ENCODE measurements at regions not wholly inside any gene's neighbourhood (a gene's known extent, or its start where the extent isn't known, plus 50 kb on each side); places are given as distances from the start of the nearest gene placed in this dataset.

- Histone ChIP-seq H3K27me3 (ENCODE audit: control insufficient read depth in 1 of 2, insufficient read depth in 2 of 2, low read length in 2 of 2) (no peaks in the 10 kb centered on the region), H3K9me3 (ENCODE audit: control insufficient read depth in 1 of 2, low read length in 2 of 2) (no peaks in the 10 kb centered on the region), H3K4me1 (ENCODE audit: control insufficient read depth in 1 of 2, insufficient read depth in 2 of 2, low read length in 2 of 2) (peaks cover 0 to 6% of the 10 kb centered on the region in 2 donors), H3K4me3 (ENCODE audit: low read depth in 1 of 2, low read length in 2 of 2) (no peak overlapping the region), H3K36me3 (ENCODE audit: control insufficient read depth in 1 of 2, insufficient read depth in 2 of 2, low read length in 2 of 2) (no peaks in the 10 kb centered on the region), H3K9ac (ENCODE audit: low read depth in 1 of 2, low read length in 2 of 2) (no peak overlapping the region), H3K27ac (ENCODE audit: low read depth, low read length) (no peak overlapping the region)
Observed at GRCh38 chr11:27875831-27876775, 175.8 kb upstream of the BDNF start.

- no peak overlapping the region for H3K4me3 ChIP-seq (ENCODE audit: low read depth in 1 of 2, low read length in 2 of 2)
- no peaks in the 10 kb centered on the region for H3K9me3 ChIP-seq (ENCODE audit: control insufficient read depth in 1 of 2, low read length in 2 of 2)
- no peak overlapping the region for H3K9ac ChIP-seq (ENCODE audit: low read depth in 1 of 2, low read length in 2 of 2)
- H3K27me3 ChIP-seq (ENCODE audit: control insufficient read depth in 1 of 2, insufficient read depth in 2 of 2, low read length in 2 of 2) = no peaks in the 10 kb centered on the region
- H3K27ac ChIP-seq (ENCODE audit: low read depth, low read length) = no peak overlapping the region
- H3K4me1 ChIP-seq (ENCODE audit: control insufficient read depth in 1 of 2, insufficient read depth in 2 of 2, low read length in 2 of 2) = peaks cover 0 to 6% of the 10 kb centered on the region in 2 donors
- H3K36me3 ChIP-seq (ENCODE audit: control insufficient read depth in 1 of 2, insufficient read depth in 2 of 2, low read length in 2 of 2) = no peaks in the 10 kb centered on the region
Observed at GRCh38 chr11:27874998-27875830, 175.0 kb upstream of the BDNF start.

GRCh38 chr11:27873664-27874063, 173.4 kb upstream of the BDNF start:
- H3K27ac ChIP-seq (ENCODE audit: low read depth, low read length) = no peak overlapping the region

GRCh38 chr11:27871056-27871455, 170.8 kb upstream of the BDNF start:
- peaks cover 0 to under 1% of the 10 kb centered on the region in 2 donors for H3K4me1 ChIP-seq (ENCODE audit: control insufficient read depth in 1 of 2, insufficient read depth in 2 of 2, low read length in 2 of 2)

More at GRCh38 chr11:27873664-27874063, 173.4 kb upstream of the BDNF start:
- Histone ChIP-seq H3K4me1 (ENCODE audit: control insufficient read depth in 1 of 2, insufficient read depth in 2 of 2, low read length in 2 of 2) (peaks cover 0 to 6% of the 10 kb centered on the region in 2 donors), H3K9ac (ENCODE audit: low read depth in 1 of 2, low read length in 2 of 2) (no peak overlapping the region), H3K9me3 (ENCODE audit: control insufficient read depth in 1 of 2, low read length in 2 of 2) (no peaks in the 10 kb centered on the region), H3K27me3 (ENCODE audit: control insufficient read depth in 1 of 2, insufficient read depth in 2 of 2, low read length in 2 of 2) (no peaks in the 10 kb centered on the region), H3K36me3 (ENCODE audit: control insufficient read depth in 1 of 2, insufficient read depth in 2 of 2, low read length in 2 of 2) (no peaks in the 10 kb centered on the region), H3K4me3 (ENCODE audit: low read depth in 1 of 2, low read length in 2 of 2) (no peak overlapping the region)

GRCh38 chr11:27869701-27870100, 169.4 kb upstream of the BDNF start:
- Histone ChIP-seq H3K9me3 (ENCODE audit: control insufficient read depth in 1 of 2, low read length in 2 of 2) (no peaks in the 10 kb centered on the region), H3K9ac (ENCODE audit: low read depth in 1 of 2, low read length in 2 of 2) (no peak overlapping the region), H3K27me3 (ENCODE audit: control insufficient read depth in 1 of 2, insufficient read depth in 2 of 2, low read length in 2 of 2) (no peaks in the 10 kb centered on the region), H3K36me3 (ENCODE audit: control insufficient read depth in 1 of 2, insufficient read depth in 2 of 2, low read length in 2 of 2) (no peaks in the 10 kb centered on the region), H3K4me1 (ENCODE audit: control insufficient read depth in 1 of 2, insufficient read depth in 2 of 2, low read length in 2 of 2) (no peaks in the 10 kb centered on the region), H3K4me3 (ENCODE audit: low read depth in 1 of 2, low read length in 2 of 2) (no peak overlapping the region), H3K27ac (ENCODE audit: low read depth, low read length) (no peak overlapping the region)

More at GRCh38 chr11:27871056-27871455, 170.8 kb upstream of the BDNF start:
- Histone ChIP-seq H3K27ac (ENCODE audit: low read depth, low read length) (no peak overlapping the region), H3K36me3 (ENCODE audit: control insufficient read depth in 1 of 2, insufficient read depth in 2 of 2, low read length in 2 of 2) (no peaks in the 10 kb centered on the region), H3K9ac (ENCODE audit: low read depth in 1 of 2, low read length in 2 of 2) (no peak overlapping the region), H3K27me3 (ENCODE audit: control insufficient read depth in 1 of 2, insufficient read depth in 2 of 2, low read length in 2 of 2) (no peaks in the 10 kb centered on the region), H3K4me3 (ENCODE audit: low read depth in 1 of 2, low read length in 2 of 2) (no peak overlapping the region), H3K9me3 (ENCODE audit: control insufficient read depth in 1 of 2, low read length in 2 of 2) (no peaks in the 10 kb centered on the region)

- no peaks in the 10 kb centered on the region for H3K9me3 ChIP-seq (ENCODE audit: control insufficient read depth in 1 of 2, low read length in 2 of 2)
- no peak overlapping the region for H3K27ac ChIP-seq (ENCODE audit: low read depth, low read length)
- no peak overlapping the region for H3K9ac ChIP-seq (ENCODE audit: low read depth in 1 of 2, low read length in 2 of 2)
- no peaks in the 10 kb centered on the region for H3K36me3 ChIP-seq (ENCODE audit: control insufficient read depth in 1 of 2, insufficient read depth in 2 of 2, low read length in 2 of 2)
- no peak overlapping the region for H3K4me3 ChIP-seq (ENCODE audit: low read depth in 1 of 2, low read length in 2 of 2)
- H3K4me1 ChIP-seq (ENCODE audit: control insufficient read depth in 1 of 2, insufficient read depth in 2 of 2, low read length in 2 of 2) = peaks cover 0 to 3% of the 10 kb centered on the region in 2 donors
- no peaks in the 10 kb centered on the region for H3K27me3 ChIP-seq (ENCODE audit: control insufficient read depth in 1 of 2, insufficient read depth in 2 of 2, low read length in 2 of 2)
Observed at GRCh38 chr11:27868709-27869108, 168.5 kb upstream of the BDNF start.

GRCh38 chr11:27868226-27868625, 168.0 kb upstream of the BDNF start:
- Histone ChIP-seq H3K27ac (ENCODE audit: low read depth, low read length) (no peak overlapping the region), H3K27me3 (ENCODE audit: control insufficient read depth in 1 of 2, insufficient read depth in 2 of 2, low read length in 2 of 2) (no peaks in the 10 kb centered on the region), H3K9me3 (ENCODE audit: control insufficient read depth in 1 of 2, low read length in 2 of 2) (no peaks in the 10 kb centered on the region), H3K4me1 (ENCODE audit: control insufficient read depth in 1 of 2, insufficient read depth in 2 of 2, low read length in 2 of 2) (peaks cover 0 to 3% of the 10 kb centered on the region in 2 donors), H3K36me3 (ENCODE audit: control insufficient read depth in 1 of 2, insufficient read depth in 2 of 2, low read length in 2 of 2) (no peaks in the 10 kb centered on the region), H3K4me3 (ENCODE audit: low read depth in 1 of 2, low read length in 2 of 2) (no peak overlapping the region), H3K9ac (ENCODE audit: low read depth in 1 of 2, low read length in 2 of 2) (no peak overlapping the region)

- H3K4me3 ChIP-seq (ENCODE audit: low read depth in 1 of 2, low read length in 2 of 2) = no peak overlapping the region
- H3K4me1 ChIP-seq (ENCODE audit: control insufficient read depth in 1 of 2, insufficient read depth in 2 of 2, low read length in 2 of 2) = peaks cover 0 to 3% of the 10 kb centered on the region in 2 donors
- no peaks in the 10 kb centered on the region for H3K9me3 ChIP-seq (ENCODE audit: control insufficient read depth in 1 of 2, low read length in 2 of 2)
- no peaks in the 10 kb centered on the region for H3K27me3 ChIP-seq (ENCODE audit: control insufficient read depth in 1 of 2, insufficient read depth in 2 of 2, low read length in 2 of 2)
- no peaks in the 10 kb centered on the region for H3K36me3 ChIP-seq (ENCODE audit: control insufficient read depth in 1 of 2, insufficient read depth in 2 of 2, low read length in 2 of 2)
- H3K9ac ChIP-seq (ENCODE audit: low read depth in 1 of 2, low read length in 2 of 2) = no peak overlapping the region
- no peak overlapping the region for H3K27ac ChIP-seq (ENCODE audit: low read depth, low read length)
Observed at GRCh38 chr11:27865105-27865504, 164.8 kb upstream of the BDNF start.

GRCh38 chr11:27864611-27865010, 164.4 kb upstream of the BDNF start:
- H3K4me1 ChIP-seq (ENCODE audit: control insufficient read depth in 1 of 2, insufficient read depth in 2 of 2, low read length in 2 of 2) = peaks cover 0 to 3% of the 10 kb centered on the region in 2 donors
- H3K27me3 ChIP-seq (ENCODE audit: control insufficient read depth in 1 of 2, insufficient read depth in 2 of 2, low read length in 2 of 2) = no peaks in the 10 kb centered on the region
- H3K4me3 ChIP-seq (ENCODE audit: low read depth in 1 of 2, low read length in 2 of 2) = no peak overlapping the region
- H3K36me3 ChIP-seq (ENCODE audit: control insufficient read depth in 1 of 2, insufficient read depth in 2 of 2, low read length in 2 of 2) = no peaks in the 10 kb centered on the region
- H3K27ac ChIP-seq (ENCODE audit: low read depth, low read length) = no peak overlapping the region
- H3K9me3 ChIP-seq (ENCODE audit: control insufficient read depth in 1 of 2, low read length in 2 of 2) = no peaks in the 10 kb centered on the region
- no peak overlapping the region for H3K9ac ChIP-seq (ENCODE audit: low read depth in 1 of 2, low read length in 2 of 2)

GRCh38 chr11:27864091-27864491, 163.8 kb upstream of the BDNF start:
- Histone ChIP-seq H3K9me3 (ENCODE audit: control insufficient read depth in 1 of 2, low read length in 2 of 2) (no peaks in the 10 kb centered on the region), H3K27me3 (ENCODE audit: control insufficient read depth in 1 of 2, insufficient read depth in 2 of 2, low read length in 2 of 2) (no peaks in the 10 kb centered on the region), H3K4me3 (ENCODE audit: low read depth in 1 of 2, low read length in 2 of 2) (no peak overlapping the region), H3K4me1 (ENCODE audit: control insufficient read depth in 1 of 2, insufficient read depth in 2 of 2, low read length in 2 of 2) (peaks cover 0 to 3% of the 10 kb centered on the region in 2 donors), H3K27ac (ENCODE audit: low read depth, low read length) (no peak overlapping the region), H3K36me3 (ENCODE audit: control insufficient read depth in 1 of 2, insufficient read depth in 2 of 2, low read length in 2 of 2) (no peaks in the 10 kb centered on the region), H3K9ac (ENCODE audit: low read depth in 1 of 2, low read length in 2 of 2) (no peak overlapping the region)
